ENCODE measurements at regions not wholly inside any gene's neighbourhood (a gene's known extent, or its start where the extent isn't known, plus 50 kb on each side); places are given as distances from the start of the nearest gene placed in this dataset.

GRCh38 chr17:14946481-14946880, 318.6 kb downstream of the PMP22 start:
- DNase-seq (ENCODE audit: low read depth), result no peak

GRCh38 chr17:14942526-14943190, 322.5 kb downstream of the PMP22 start:
- no peak for DNase-seq (ENCODE audit: low read depth)

- no peak for DNase-seq (ENCODE audit: low read depth)
Observed at GRCh38 chr17:14940938-14941265, 324.2 kb downstream of the PMP22 start.

GRCh38 chr17:14940108-14940937, 324.8 kb downstream of the PMP22 start:
- DNase-seq (ENCODE audit: low read depth), result no peak

DNA sequence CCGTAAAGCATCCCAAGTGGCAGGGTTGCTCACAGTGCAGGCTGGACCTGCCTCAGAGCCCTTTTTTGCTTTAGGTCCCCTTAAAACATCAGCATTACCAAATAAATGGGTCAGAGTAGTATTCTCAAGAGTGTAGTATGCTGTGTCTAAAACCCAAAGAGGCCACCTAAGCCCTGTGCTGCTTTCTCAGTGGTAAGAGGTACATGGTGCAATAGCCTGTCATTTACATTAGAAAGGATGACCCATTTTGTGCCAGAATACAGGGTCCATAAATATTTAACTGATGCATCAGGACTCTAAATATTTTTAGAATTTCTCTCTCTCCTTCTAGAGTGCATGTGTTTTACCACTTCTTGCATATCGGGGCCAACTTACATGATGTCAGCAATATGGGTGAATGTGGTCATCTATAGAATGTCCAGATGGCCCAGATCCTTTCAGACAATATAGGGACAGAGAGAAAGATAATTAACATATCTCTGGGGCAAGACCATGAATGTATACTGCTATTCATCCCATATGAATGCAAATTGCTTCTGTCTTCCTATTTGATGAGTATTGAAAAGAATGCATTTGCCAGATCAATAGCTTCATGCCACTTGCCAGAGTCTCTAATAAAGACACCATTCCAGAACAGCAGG, 329.2 kb downstream of the PMP22 start:
- no peak for DNase-seq (ENCODE audit: low read depth)

DNA sequence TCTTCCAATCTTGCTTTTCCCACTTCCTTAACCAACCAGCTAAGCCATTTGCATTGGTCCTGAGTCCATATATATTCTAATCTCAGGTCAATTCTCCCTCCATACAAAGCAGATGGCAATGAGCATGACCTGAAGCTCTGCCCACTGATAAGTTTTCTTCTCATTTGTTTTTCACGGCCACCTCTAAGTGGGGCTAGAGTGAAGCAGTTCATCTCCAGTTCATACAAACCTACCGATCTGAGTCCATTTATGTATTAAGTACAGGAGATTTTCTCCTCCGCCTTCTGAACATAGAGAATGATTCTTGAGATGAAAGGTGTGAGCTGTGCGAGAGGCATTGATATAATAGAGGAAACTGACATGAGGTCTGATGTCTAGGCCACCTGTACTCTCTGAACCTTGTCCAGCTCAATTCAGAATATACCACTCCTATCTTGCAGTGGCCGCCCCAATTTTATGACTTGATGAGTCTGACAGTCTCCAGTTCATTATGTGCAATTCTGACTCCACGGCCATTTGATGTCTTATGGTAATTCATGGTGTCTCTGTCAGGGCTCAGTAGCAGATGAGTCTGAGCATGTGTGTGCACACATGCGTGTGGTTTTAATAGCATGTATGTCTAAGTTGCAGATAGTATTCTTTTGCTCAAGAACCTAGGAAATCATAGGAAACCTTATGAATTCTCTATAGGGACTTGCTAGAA, 329.8 kb downstream of the PMP22 start:
- no peak for DNase-seq (ENCODE audit: low read depth)

- DNase-seq (ENCODE audit: low read depth), result no peak
Observed at GRCh38 chr17:14933676-14934075, 331.4 kb downstream of the PMP22 start.

GRCh38 chr17:14926526-14927122, 338.5 kb downstream of the PMP22 start:
- DNase-seq (ENCODE audit: low read depth), result no peak

GRCh38 chr17:14926073-14926472, 339.1 kb downstream of the PMP22 start:
- no peak for DNase-seq (ENCODE audit: low read depth)

- no peak for DNase-seq (ENCODE audit: low read depth)
Observed at GRCh38 chr17:14925498-14925897, 339.6 kb downstream of the PMP22 start.

DNA sequence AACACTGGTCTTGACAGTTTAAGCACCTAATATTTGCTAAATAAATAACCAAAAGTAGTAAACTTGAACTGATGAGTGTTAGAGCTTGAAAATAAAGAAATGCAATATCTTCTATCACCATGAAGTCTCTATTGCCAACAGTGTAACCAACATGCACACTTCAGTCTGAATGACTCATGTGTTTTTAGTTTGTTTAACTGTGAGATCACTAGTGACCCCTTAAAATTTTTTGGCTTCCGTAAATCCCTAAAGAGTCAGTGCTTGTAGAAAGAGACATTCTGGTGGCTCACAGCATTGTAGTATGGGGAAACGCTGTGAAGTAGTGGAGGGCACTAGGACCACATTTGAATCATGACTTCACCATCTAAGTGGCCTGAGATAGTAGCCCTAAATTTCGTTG, 341.1 kb downstream of the PMP22 start:
- no peak for DNase-seq (ENCODE audit: low read depth)

- no peak for DNase-seq (ENCODE audit: low read depth)
Observed at GRCh38 chr17:14922411-14922810, 342.7 kb downstream of the PMP22 start.

DNA sequence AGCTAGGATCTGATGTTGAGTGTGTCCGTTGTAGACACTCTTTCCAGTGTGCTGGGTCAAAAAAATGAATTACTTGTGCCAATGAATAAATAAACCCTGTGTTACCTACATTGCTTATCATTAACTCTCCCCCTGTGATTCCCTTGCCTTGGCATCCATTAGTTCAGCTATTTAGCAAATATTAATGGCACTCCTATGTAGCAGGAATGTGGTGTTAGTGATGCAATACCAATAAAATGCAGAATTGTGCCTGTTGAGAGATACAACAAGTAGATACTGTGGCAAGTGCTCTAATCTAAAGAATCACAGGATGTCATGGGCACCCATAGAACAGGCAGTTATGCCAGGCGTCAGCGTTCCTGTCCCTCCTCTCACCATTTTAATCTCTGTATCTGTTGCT, 343.2 kb downstream of the PMP22 start:
- DNase-seq (ENCODE audit: low read depth), result no peak

DNA sequence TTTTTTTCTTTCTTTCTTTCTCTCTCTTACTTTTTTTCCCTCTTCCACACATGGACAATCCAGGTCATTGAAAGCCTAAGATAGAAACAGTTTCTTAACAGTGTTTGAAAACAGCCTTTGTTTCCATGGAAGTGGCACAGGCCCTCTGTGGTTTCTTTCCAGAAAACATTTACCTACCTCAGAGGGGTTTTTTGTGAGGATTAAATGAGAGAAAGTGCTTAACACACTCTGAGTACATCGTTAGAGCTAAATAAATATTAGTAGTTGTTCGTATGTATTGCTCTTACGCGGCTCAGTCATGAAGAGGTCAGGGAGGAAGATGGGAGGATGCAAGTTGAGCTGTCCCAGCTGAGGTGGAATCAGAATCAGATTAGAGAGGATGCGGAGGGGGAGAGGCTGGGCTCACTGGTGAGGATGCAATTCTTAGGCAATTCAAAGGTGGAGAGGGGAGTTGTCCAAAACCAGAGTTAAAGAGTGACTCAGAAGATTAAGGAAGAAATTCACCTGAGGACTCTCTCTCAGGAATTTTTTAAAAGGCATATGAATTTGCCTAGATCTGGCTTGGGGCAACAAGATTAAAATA, 345.4 kb downstream of the PMP22 start:
- DNase-seq (ENCODE audit: low read depth), result no peak

- no peak for DNase-seq (ENCODE audit: low read depth)
Observed at GRCh38 chr17:14919094-14919493, 346.0 kb downstream of the PMP22 start.

GRCh38 chr17:14918540-14918939, 346.6 kb downstream of the PMP22 start:
- DNase-seq (ENCODE audit: low read depth), result no peak

DNA sequence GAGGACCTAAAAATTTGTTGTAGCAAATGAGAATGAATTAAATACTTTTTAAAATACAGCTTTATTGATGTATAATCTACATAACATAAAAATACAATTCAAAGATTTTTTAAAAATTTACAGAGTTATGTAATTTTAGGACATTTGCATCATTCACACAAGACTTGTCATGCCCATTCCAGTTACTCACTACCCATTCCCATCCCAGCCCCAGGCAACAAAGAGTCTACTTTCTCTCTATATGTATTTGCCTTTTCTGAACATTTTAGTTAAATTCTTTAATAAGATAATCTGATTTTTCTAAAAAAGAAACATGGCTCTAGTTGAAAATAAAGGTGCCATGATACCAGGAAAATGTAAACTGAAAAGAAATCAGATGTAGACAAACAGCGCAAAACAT, 354.2 kb downstream of the PMP22 start:
- DNase-seq (ENCODE audit: low read depth), result no peak

DNA sequence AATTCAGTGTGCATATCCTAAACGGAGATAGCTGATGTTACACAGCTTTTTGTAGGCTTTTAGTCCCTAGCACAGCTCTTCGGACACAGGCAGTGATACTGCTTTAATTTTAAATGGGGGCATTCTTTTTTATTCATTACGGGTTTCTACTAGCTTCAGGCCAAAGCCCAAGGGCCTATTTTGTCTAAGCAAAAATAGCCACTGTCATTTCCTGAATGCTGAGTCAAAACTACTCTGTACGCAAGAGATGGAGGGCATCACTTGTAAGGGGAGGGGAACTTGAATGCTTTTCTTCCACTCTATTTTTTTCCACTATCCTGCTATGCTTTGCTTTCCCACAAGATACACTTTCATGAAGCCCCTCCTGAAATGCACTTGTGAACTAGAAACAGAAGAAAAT, 360.7 kb downstream of the PMP22 start:
- DNase-seq (ENCODE audit: low read depth), result no peak

GRCh38 chr17:14903854-14904253, 361.3 kb downstream of the PMP22 start:
- no peak for DNase-seq (ENCODE audit: low read depth)

GRCh38 chr17:14902803-14903202, 362.3 kb downstream of the PMP22 start:
- DNase-seq (ENCODE audit: low read depth), result no peak

DNA sequence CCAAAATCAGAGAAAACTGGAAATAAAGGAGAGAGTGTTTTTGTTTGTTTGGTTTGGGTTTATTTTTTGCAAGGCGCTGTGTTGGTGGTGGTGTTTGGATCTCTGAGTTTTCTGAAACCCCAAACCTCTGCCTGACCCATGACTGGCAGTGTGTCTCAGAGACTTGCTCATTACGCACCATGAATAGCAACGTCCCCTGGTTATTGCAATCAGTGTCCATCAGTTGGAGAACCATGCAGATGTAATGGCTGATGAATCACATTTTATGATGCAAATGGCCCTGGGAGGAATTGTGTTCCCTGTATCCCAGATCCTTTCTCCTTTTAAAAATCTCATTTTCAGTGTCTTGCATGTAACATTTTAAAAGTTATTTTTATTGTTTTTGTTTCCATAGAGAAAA, 362.8 kb downstream of the PMP22 start:
- no peak for DNase-seq (ENCODE audit: low read depth)

GRCh38 chr17:14901376-14901775, 363.8 kb downstream of the PMP22 start:
- DNase-seq (ENCODE audit: low read depth), result no peak
